HepG2 (cell line): ENCODE measurements at regions not wholly inside any gene's neighbourhood (a gene's known extent, or its start where the extent isn't known, plus 50 kb on each side); places are given as distances from the start of the nearest gene placed in this dataset.

Experiments used
- ARHGAP35 ChIP-seq: sonication (generic); formaldehyde crosslinking; IDR thresholded peaks from 2 replicates; pipeline ENCODE4 v1.9.0; 2022; ENCODE audit warnings: mild to moderate bottlenecking, inconsistent platforms, moderate library complexity, missing genetic modification reagents, borderline replicate concordance
- ARNT2 ChIP-seq: sonication (generic); formaldehyde crosslinking; IDR thresholded peaks from 2 replicates; pipeline ENCODE4 v1.8.0; 2022; ENCODE audit warnings: mild to moderate bottlenecking, low read depth, missing genetic modification reagents, moderate library complexity
- CEBPG ChIP-seq: IDR thresholded peaks from 2 replicates; pipeline ENCODE4 v1.6.1; 2016
- DNMT1 ChIP-seq: sonication (generic); formaldehyde crosslinking; IDR thresholded peaks from 2 replicates; pipeline ENCODE4 v1.5.1; 2020; ENCODE audit warnings: mild to moderate bottlenecking, missing genetic modification reagents
- ESRRA ChIP-seq: sonication (generic); formaldehyde crosslinking; IDR thresholded peaks from 2 replicates; pipeline ENCODE4 v1.5.1; 2020; ENCODE audit warnings: mild to moderate bottlenecking, low read depth, missing genetic modification reagents
- KAT8 ChIP-seq: IDR thresholded peaks from 2 replicates; pipeline ENCODE4 v1.6.1; 2016; ENCODE audit warnings: missing genetic modification reagents, missing compliant biosample characterization
- MXI1 ChIP-seq: IDR thresholded peaks from 3 replicates; pipeline ENCODE4 v1.6.1; 2012; ENCODE audit warnings: low read depth, low read length, inconsistent platforms, borderline replicate concordance
- NCOR1 ChIP-seq: fragments of 200-600 bp; sonication (generic); IDR thresholded peaks from 2 replicates; pipeline ENCODE4 v1.7.0; 2017; ENCODE audit warnings: antibody characterized with exemption, low read length, borderline replicate concordance
- RFXANK ChIP-seq: IDR thresholded peaks from 2 replicates; pipeline ENCODE4 v1.6.1; 2016
- ZBTB42 ChIP-seq: sonication (generic); formaldehyde crosslinking; IDR thresholded peaks from 2 replicates; pipeline ENCODE4 v1.5.0; 2020; ENCODE audit warnings: mild to moderate bottlenecking, missing genetic modification reagents
- ZEB1 ChIP-seq: IDR thresholded peaks from 2 replicates; pipeline ENCODE4 v1.6.1; 2012; ENCODE audit warnings: mild to moderate bottlenecking, low read depth, inconsistent platforms; ENCODE audit not compliant: insufficient replicate concordance
- ZKSCAN5 ChIP-seq: sonication (generic); formaldehyde crosslinking; IDR thresholded peaks from 2 replicates; pipeline ENCODE4 v1.5.1; 2020; ENCODE audit warnings: mild to moderate bottlenecking, missing genetic modification reagents
- ZNF251 ChIP-seq: sonication (generic); formaldehyde crosslinking; IDR thresholded peaks from 2 replicates; pipeline ENCODE4 v1.9.0; 2021; ENCODE audit warnings: mild to moderate bottlenecking, missing genetic modification reagents
- ZNF331 ChIP-seq: sonication (generic); formaldehyde crosslinking; IDR thresholded peaks from 2 replicates; pipeline ENCODE4 v1.4.0; 2020; ENCODE audit warnings: missing genetic modification reagents
- TF ChIP-seq, protein P1 (sequence below): sonication (generic); formaldehyde crosslinking; conservative IDR thresholded peaks from 2 replicates; pipeline ENCODE4 v1.5.0; 2020; ENCODE audit warnings: missing genetic modification reagents
- TF ChIP-seq, protein P2 (sequence below): sonication (generic); formaldehyde crosslinking; conservative IDR thresholded peaks from 2 replicates; pipeline ENCODE4 v1.4.0; 2020; ENCODE audit warnings: mild to moderate bottlenecking, missing genetic modification reagents, moderate library complexity
- TF ChIP-seq, protein P3 (sequence below): sonication (generic); formaldehyde crosslinking; IDR thresholded peaks from 2 replicates; pipeline ENCODE4 v1.4.0; 2020; ENCODE audit warnings: low read depth, mild to moderate bottlenecking, missing genetic modification reagents
- TF ChIP-seq, protein P4 (sequence below): sonication (generic); formaldehyde crosslinking; IDR thresholded peaks from 2 replicates; pipeline ENCODE4 v1.4.0; 2020; ENCODE audit warnings: missing genetic modification reagents, mild to moderate bottlenecking, borderline replicate concordance

DNA sequence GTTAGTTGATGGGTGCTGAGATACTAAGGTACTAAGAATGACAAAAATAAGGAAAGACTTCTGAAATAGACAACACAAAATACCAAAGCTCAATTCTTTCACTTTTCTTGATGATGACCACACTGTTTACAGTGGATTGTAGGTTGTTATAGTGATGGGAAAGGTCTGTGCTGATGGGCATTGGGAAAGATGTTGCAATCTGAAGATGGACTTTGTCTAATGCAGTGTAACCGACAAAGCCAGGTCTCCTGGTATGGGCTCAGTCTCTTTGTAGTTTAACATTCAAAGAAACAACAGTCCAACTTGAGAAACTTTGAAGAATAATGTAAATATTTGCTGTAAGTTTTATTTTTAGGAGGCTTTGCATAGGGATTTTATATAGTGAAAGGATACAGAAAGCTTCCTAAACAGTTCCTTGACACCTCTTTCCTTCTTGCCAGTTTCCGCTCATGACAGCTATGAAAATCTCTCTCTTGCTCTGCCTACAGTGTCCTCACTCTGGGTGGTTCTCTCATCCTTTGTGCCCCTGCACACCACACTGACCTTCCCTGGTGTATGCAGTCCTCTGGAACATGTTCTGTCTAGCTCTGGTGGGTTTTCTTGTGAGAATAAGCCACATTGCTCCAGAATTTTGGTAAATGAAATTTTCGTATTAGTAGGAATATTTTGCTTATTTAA is 172.2 kb downstream of the KCNRG start (continued):
- TF ChIP-seq, protein P1, sequence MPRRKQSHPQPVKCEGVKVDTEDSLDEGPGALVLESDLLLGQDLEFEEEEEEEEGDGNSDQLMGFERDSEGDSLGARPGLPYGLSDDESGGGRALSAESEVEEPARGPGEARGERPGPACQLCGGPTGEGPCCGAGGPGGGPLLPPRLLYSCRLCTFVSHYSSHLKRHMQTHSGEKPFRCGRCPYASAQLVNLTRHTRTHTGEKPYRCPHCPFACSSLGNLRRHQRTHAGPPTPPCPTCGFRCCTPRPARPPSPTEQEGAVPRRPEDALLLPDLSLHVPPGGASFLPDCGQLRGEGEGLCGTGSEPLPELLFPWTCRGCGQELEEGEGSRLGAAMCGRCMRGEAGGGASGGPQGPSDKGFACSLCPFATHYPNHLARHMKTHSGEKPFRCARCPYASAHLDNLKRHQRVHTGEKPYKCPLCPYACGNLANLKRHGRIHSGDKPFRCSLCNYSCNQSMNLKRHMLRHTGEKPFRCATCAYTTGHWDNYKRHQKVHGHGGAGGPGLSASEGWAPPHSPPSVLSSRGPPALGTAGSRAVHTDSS (CRISPR knock-in tag), result no peak
- TF ChIP-seq KAT8, result peak; percentile 54; the same call in 1 of the 2 replicates
- TF ChIP-seq ARNT2 (CRISPR knock-in tag), result no peak
- no peak for TF ChIP-seq DNMT1 (CRISPR knock-in tag)
- TF ChIP-seq MXI1, result peak; percentile 48; the same call in 1 of the 3 replicates
- no peak for TF ChIP-seq ESRRA (CRISPR knock-in tag)
- no peak for TF ChIP-seq ARHGAP35 (CRISPR knock-in tag)
- TF ChIP-seq, protein P2, sequence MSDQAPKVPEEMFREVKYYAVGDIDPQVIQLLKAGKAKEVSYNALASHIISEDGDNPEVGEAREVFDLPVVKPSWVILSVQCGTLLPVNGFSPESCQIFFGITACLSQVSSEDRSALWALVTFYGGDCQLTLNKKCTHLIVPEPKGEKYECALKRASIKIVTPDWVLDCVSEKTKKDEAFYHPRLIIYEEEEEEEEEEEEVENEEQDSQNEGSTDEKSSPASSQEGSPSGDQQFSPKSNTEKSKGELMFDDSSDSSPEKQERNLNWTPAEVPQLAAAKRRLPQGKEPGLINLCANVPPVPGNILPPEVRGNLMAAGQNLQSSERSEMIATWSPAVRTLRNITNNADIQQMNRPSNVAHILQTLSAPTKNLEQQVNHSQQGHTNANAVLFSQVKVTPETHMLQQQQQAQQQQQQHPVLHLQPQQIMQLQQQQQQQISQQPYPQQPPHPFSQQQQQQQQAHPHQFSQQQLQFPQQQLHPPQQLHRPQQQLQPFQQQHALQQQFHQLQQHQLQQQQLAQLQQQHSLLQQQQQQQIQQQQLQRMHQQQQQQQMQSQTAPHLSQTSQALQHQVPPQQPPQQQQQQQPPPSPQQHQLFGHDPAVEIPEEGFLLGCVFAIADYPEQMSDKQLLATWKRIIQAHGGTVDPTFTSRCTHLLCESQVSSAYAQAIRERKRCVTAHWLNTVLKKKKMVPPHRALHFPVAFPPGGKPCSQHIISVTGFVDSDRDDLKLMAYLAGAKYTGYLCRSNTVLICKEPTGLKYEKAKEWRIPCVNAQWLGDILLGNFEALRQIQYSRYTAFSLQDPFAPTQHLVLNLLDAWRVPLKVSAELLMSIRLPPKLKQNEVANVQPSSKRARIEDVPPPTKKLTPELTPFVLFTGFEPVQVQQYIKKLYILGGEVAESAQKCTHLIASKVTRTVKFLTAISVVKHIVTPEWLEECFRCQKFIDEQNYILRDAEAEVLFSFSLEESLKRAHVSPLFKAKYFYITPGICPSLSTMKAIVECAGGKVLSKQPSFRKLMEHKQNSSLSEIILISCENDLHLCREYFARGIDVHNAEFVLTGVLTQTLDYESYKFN (CRISPR knock-in tag), result peak; percentile 88
- peak; percentile 83; the same call in 1 of the 2 replicates for TF ChIP-seq ZNF331 (CRISPR knock-in tag)
- TF ChIP-seq ZNF251 (CRISPR knock-in tag), result no peak
- TF ChIP-seq ZKSCAN5, result no peak
- TF ChIP-seq, protein P3, sequence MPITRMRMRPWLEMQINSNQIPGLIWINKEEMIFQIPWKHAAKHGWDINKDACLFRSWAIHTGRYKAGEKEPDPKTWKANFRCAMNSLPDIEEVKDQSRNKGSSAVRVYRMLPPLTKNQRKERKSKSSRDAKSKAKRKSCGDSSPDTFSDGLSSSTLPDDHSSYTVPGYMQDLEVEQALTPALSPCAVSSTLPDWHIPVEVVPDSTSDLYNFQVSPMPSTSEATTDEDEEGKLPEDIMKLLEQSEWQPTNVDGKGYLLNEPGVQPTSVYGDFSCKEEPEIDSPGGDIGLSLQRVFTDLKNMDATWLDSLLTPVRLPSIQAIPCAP (CRISPR knock-in tag), result no peak
- TF ChIP-seq RFXANK (CRISPR knock-in tag), result no peak
- TF ChIP-seq CEBPG (CRISPR knock-in tag), result peak; percentile 99
- TF ChIP-seq NCOR1, result peak; percentile 96
- TF ChIP-seq ZBTB42 (CRISPR knock-in tag), result no peak
- no peak for TF ChIP-seq ZEB1
- TF ChIP-seq, protein P4, sequence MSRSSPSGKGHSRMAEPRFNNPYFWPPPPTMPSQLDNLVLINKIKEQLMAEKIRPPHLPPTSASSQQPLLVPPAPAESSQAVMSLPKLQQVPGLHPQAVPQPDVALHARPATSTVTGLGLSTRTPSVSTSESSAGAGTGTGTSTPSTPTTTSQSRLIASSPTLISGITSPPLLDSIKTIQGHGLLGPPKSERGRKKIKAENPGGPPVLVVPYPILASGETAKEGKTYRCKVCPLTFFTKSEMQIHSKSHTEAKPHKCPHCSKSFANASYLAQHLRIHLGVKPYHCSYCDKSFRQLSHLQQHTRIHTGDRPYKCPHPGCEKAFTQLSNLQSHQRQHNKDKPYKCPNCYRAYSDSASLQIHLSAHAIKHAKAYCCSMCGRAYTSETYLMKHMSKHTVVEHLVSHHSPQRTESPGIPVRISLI, result peak; percentile 21; the same call in 1 of the 2 replicates
